HG02642 (cell line): ENCODE measurements at regions not wholly inside any gene's neighbourhood (a gene's known extent, or its start where the extent isn't known, plus 50 kb on each side); places are given as distances from the start of the nearest gene placed in this dataset.

ENCODE experiments used
- ATAC-seq: cut with Tn5 transposase; IDR thresholded peaks from one replicate; pipeline ENCODE4 v1.9.1; 2021; ENCODE audit warnings: mild to moderate bottlenecking; ENCODE audit not compliant: unreplicated experiment, poor library complexity

DNA sequence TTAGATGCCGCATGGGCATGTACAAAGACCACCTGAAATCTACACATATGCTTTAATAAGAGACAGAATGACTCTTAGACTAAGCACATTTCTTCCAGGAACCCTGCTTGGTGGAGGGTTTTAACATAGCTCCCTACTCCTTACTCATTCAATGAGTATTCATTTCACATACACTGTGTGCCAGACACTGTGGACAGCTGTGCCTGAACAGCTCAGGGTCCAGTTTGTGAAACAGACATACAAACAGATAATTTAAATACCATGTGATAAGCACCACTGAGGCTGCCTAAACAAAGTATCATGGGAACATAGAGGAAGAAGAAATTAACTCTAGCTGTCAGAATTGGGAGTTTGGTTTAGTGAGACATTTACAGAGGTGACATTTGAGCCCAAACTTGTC, 65.2 kb upstream of the ITPRID1 start:
- no peak for ATAC-seq

DNA sequence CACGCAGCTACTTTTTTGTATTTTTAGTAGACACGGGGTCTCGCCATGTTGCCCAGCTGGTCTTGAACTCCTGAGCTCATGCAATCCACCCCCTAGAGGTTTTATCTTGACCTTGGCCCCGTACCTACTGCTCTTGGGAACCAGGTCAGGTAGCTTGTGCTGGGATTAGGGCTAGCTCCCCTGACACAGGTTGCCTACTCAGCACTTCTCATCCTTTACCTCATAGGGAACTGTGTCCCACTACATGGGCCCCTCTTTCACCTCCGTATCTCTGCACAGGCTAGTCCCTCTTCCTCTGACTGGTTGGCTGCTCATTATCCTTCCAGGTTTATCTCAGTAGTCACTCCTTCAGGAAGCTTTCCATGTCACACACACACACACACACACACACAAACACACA, 58.0 kb upstream of the ITPRID1 start:
- no peak for ATAC-seq

DNA sequence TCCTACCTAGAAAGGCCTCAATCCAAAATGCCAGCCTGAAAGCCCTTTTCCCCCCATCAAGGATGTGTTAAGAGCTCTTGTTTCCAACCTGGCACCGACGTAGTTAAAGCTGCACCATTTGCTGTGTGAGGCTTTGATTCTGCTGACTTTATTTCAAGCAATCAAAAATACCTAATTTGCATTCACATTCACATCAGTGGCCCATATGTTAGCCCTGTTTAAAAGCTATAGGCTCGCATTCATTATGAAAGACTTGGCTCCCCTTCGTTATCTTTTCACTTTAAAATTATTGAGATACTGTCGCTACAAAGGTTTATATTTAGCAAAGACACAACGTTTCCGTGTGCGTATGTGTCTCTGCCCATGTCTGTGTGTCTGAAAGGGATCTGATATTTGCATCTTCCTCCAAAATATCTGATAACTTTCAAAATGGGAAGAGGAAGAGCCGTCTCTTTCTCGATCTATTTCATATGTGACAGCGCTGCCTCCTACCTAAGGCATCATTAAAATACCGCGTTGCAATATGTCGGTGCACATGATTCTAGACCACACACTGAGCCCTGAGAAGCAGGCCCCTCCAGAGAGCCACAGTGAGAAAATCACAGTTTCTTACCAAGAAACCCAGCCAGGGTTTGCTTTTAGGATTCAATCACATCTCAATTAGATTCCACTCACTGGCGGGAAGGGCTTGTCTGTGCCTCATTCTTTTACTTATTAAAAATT, 57.1 kb upstream of the ITPRID1 start:
- no peak for ATAC-seq

DNA sequence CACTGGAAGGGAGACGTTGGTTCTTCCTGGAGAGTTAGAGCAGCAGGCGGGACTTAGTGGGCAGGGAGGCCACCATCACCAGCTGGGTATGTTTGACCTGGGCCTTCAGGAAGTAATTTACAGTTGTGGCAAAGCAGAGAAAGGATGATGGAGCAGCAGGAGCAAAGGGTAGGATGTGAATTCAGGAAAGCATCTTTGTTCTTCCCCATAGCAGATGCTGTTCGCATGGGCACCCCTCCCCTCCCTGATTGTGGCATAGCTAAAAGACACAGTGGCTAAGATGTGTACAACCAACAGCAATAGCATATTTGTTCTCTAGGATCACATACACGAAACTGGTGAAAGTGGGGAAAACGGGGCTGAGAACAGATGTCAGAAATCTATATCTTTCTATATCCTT, 56.3 kb upstream of the ITPRID1 start:
- no peak for ATAC-seq

DNA sequence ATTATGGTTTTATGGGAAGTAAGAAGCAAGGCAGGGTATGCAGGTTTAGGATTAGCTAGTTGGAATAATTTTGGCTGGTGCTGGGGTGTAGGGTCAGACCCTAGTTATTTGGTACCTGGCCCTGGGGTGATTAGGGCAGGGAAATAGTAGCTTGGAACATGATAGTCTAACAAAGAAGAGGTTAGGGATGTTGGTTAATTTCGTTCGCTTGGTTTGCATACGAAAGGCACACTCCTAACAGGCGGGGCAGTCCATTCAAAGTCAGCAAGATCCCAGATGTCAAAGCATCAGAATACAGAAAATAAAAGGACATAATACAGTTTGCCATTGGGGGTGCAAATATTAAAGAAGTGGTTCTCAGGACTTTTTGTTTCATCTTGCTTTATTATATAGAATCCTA, 55.7 kb upstream of the ITPRID1 start:
- no peak for ATAC-seq

DNA sequence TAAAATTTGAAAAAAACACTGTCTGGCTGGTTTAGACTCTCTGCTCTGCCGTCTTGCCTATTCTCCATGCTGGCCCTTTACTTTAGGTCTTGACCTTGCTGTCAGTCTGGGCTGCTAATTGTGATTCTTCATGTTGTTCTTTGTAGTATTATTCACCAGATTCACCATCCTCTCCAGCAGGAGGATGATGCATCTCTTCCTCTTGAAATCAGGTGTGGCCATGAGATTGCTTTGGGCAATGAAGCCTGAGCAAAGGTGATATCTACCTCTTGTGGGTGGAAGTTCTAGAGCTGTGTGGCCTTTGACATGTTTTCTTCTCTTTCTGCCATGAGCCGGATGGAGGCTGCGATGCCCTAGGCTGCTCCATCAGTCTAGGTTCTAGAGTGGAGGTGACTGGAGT, 51.3 kb upstream of the ITPRID1 start:
- no peak for ATAC-seq
